WTC11 (cell line): ENCODE measurements at regions not wholly inside any gene's neighbourhood (a gene's known extent, or its start where the extent isn't known, plus 50 kb on each side); places are given as distances from the start of the nearest gene placed in this dataset.

Experiments used
- JUN ChIP-seq: sonication (generic); formaldehyde crosslinking; IDR thresholded peaks from 2 replicates; pipeline ENCODE4 v1.8.0; 2023; ENCODE audit warnings: mild to moderate bottlenecking, missing genetic modification reagents
- NFATC4 ChIP-seq: fragments of 250-450 bp; sonication (Bioruptor Pico); IDR thresholded peaks from 2 replicates; pipeline ENCODE4 v1.9.0; 2021; ENCODE audit warnings: mild to moderate bottlenecking
- RORB ChIP-seq: fragments of 250-450 bp; sonication (Bioruptor Pico); IDR thresholded peaks from 2 replicates; pipeline ENCODE4 v1.9.0; 2021; ENCODE audit warnings: mild to moderate bottlenecking
- TF ChIP-seq, protein P1 (sequence below): fragments of 200-600 bp; IDR thresholded peaks from 2 replicates; pipeline ENCODE4 v1.8.0; 2022; ENCODE audit warnings: antibody characterized with exemption

DNA sequence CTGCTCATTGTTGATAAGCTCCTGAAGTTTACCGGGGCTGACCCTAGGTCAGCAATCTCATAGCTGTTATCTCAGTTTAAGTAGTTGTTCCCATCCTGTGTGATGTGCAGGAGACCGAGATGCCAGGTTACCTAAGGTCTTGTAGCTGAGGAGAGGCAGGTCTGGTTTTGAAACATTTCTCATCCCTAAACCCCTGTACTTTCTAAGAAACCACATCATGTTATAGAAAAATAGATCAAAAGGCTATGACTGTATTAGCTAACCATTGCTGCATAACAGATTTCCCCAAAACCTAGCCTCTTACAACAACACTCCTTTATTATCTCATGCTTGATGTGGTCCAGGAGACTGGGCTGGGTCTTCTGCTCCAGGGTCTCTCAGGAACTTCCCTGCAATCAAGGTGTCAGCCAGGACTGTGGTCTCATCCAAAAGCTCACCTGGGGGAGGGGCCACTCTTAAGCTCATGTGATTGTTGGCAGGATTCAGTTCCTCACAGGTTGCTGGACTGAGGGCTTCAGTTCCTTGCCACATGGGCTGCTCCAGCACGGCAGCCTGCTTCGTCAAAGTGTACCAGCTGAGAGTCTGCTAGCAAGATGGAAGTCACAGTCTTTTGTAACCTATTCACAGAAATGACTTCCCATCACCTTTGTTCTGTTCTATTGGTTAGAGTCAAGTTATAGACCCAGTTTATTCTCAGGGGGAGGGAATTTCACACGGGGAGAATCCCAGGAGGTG is 60.9 kb upstream of the CLCN4 start:
- no peak for TF ChIP-seq NFATC4
- TF ChIP-seq, protein P1, sequence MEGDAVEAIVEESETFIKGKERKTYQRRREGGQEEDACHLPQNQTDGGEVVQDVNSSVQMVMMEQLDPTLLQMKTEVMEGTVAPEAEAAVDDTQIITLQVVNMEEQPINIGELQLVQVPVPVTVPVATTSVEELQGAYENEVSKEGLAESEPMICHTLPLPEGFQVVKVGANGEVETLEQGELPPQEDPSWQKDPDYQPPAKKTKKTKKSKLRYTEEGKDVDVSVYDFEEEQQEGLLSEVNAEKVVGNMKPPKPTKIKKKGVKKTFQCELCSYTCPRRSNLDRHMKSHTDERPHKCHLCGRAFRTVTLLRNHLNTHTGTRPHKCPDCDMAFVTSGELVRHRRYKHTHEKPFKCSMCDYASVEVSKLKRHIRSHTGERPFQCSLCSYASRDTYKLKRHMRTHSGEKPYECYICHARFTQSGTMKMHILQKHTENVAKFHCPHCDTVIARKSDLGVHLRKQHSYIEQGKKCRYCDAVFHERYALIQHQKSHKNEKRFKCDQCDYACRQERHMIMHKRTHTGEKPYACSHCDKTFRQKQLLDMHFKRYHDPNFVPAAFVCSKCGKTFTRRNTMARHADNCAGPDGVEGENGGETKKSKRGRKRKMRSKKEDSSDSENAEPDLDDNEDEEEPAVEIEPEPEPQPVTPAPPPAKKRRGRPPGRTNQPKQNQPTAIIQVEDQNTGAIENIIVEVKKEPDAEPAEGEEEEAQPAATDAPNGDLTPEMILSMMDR, result no peak
- TF ChIP-seq RORB, result no peak
- no peak for TF ChIP-seq JUN (CRISPR knock-in tag)
